MCF 10A (cell line): ENCODE measurements at regions not wholly inside any gene's neighbourhood (a gene's known extent, or its start where the extent isn't known, plus 50 kb on each side); places are given as distances from the start of the nearest gene placed in this dataset.

Experiments
- BruUV-seq: library from RNA; stranded (reverse); fragments of 400-500 nt; replicated peaks from 2 replicates; lab custom pipeline; 2021; lab: Mats Ljungman, UMichigan
- CTCF ChIA-PET: fragments of 300-600 bp; sonication (Branson Sonifier 250); formaldehyde crosslinking; extraction: SDS; loops from one replicate; lab custom pipeline; 2021; ENCODE audit warnings: antibody characterized with exemption, inconsistent platforms; lab: Yijun Ruan, JAX
- POLR2A ChIA-PET: fragments of 300-600, 350-650 bp; sonication (Branson Sonifier 250); formaldehyde crosslinking; extraction: SDS; loops from one replicate; lab custom pipeline; 2020; ENCODE audit warnings: antibody characterized with exemption, inconsistent platforms; lab: Yijun Ruan, JAX
- DNase-seq: peaks from one replicate; pipeline ENCODE4 v3.0.0-alpha.2; 2018; ENCODE audit not compliant: unreplicated experiment
- H3K27ac Mint-ChIP-seq: one replicate; pipeline ENCODE4 v1.8.0; 2022; ENCODE audit warnings: mild to moderate bottlenecking, low read depth, mixed read lengths; ENCODE audit not compliant: unreplicated experiment
- H3K27me3 Mint-ChIP-seq: one replicate; pipeline ENCODE4 v1.8.0; 2022; ENCODE audit warnings: mixed read lengths; ENCODE audit not compliant: insufficient read depth, unreplicated experiment
- H3K36me3 Mint-ChIP-seq: one replicate; pipeline ENCODE4 v1.8.0; 2022; ENCODE audit warnings: mild to moderate bottlenecking, moderate library complexity, mixed read lengths; ENCODE audit not compliant: insufficient read depth, unreplicated experiment
- H3K4me1 Mint-ChIP-seq: one replicate; pipeline ENCODE4 v1.8.0; 2022; ENCODE audit warnings: mixed read lengths; ENCODE audit not compliant: insufficient read depth, unreplicated experiment
- H3K4me3 Mint-ChIP-seq: one replicate; pipeline ENCODE4 v1.8.0; 2022; ENCODE audit warnings: mild to moderate bottlenecking, moderate library complexity, mixed read lengths; ENCODE audit not compliant: unreplicated experiment
- H3K9me3 Mint-ChIP-seq: one replicate; pipeline ENCODE4 v1.8.0; 2022; ENCODE audit warnings: mixed read lengths; ENCODE audit not compliant: unreplicated experiment
- intact Hi-C: fragments of 100-400 bp; cut with micrococcal nuclease; formaldehyde crosslinking; loops from 2 replicates; pipeline ENCODE4 v1.14.1; 2022
- TF ChIP-seq, protein P1 (sequence below): fragments of 200-600 bp; IDR thresholded peaks from one replicate; pipeline ENCODE4 v1.8.0; 2022; ENCODE audit warnings: antibody characterized with exemption, mild to moderate bottlenecking; ENCODE audit not compliant: unreplicated experiment

GRCh38 chr2:121031568-121032340 lies 253.2 kb downstream of the TFCP2L1 start:
- CTCF ChIA-PET, result interaction anchor here (1.5 kb wide), 1 partner anchor 48 kb away, joined by 3 read pairs; no protein-coding TSS in a partner anchor
- intact Hi-C loops, result no loop called here
- Mint-ChIP-seq H3K27ac (no peak overlapping the region), H3K36me3 (no peaks in the 10 kb centered on the region), H3K27me3 (peaks cover 70% of the 10 kb centered on the region), H3K4me3 (no peak overlapping the region), H3K9me3 (no peaks in the 10 kb centered on the region), H3K4me1 (no peaks in the 10 kb centered on the region)
- no TSS peak for BruUV-seq
- POLR2A ChIA-PET, result no interaction called here
- TF ChIP-seq, protein P1, sequence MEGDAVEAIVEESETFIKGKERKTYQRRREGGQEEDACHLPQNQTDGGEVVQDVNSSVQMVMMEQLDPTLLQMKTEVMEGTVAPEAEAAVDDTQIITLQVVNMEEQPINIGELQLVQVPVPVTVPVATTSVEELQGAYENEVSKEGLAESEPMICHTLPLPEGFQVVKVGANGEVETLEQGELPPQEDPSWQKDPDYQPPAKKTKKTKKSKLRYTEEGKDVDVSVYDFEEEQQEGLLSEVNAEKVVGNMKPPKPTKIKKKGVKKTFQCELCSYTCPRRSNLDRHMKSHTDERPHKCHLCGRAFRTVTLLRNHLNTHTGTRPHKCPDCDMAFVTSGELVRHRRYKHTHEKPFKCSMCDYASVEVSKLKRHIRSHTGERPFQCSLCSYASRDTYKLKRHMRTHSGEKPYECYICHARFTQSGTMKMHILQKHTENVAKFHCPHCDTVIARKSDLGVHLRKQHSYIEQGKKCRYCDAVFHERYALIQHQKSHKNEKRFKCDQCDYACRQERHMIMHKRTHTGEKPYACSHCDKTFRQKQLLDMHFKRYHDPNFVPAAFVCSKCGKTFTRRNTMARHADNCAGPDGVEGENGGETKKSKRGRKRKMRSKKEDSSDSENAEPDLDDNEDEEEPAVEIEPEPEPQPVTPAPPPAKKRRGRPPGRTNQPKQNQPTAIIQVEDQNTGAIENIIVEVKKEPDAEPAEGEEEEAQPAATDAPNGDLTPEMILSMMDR, result no peak
- no peak for DNase-seq

GRCh38 chr2:121033461-121033996 lies 251.5 kb downstream of the TFCP2L1 start:
- ChIA-PET CTCF (interaction anchor here (0.5 kb wide), 1 partner anchor 353 kb away, joined by 3 read pairs; no protein-coding TSS in a partner anchor), POLR2A (interaction anchor here (1.1 kb wide), 1 partner anchor 27 kb away, joined by 3 read pairs; no protein-coding TSS in a partner anchor)
- TF ChIP-seq, protein P1, result no peak
- H3K4me1 Mint-ChIP-seq, result no peaks in the 10 kb centered on the region
- BruUV-seq, result no TSS peak
- intact Hi-C loops, result no loop called here
- H3K27ac Mint-ChIP-seq, result no peak overlapping the region
- H3K9me3 Mint-ChIP-seq, result no peaks in the 10 kb centered on the region
- H3K4me3 Mint-ChIP-seq, result no peak overlapping the region
- no peak for DNase-seq
- H3K27me3 Mint-ChIP-seq, result peaks cover 62% of the 10 kb centered on the region
- H3K36me3 Mint-ChIP-seq, result no peaks in the 10 kb centered on the region

DNA sequence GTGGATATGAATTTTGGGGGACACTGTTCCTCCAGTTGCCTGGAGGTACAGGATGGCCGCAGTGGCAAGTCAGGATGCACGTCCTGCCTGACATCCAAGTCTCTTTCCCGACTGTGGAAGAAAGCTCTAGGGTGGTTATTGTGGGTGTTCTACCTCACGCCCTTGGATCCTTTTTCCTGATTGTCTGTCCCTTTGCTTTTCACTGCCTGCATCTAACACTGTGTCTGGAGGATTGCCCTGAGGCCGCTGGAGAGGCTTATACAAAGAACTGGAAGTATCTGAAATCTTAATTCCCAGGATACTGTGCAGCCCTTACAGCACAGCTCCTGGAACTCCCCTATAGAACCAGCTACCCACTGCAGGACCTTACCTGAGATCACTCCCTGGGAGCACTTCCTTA lies 250.5 kb downstream of the TFCP2L1 start:
- CTCF ChIA-PET, result no interaction called here

GRCh38 chr2:121036226-121036692 lies 248.7 kb downstream of the TFCP2L1 start:
- POLR2A ChIA-PET, result no interaction called here
- H3K4me1 Mint-ChIP-seq, result peaks cover 7% of the 10 kb centered on the region
- DNase-seq, result no peak

More for the DNA sequence above, 250.5 kb downstream of the TFCP2L1 start:
- H3K4me3 Mint-ChIP-seq, result no peak overlapping the region
- peaks cover 51% of the 10 kb centered on the region for H3K27me3 Mint-ChIP-seq
- intact Hi-C loops, result no loop called here
- POLR2A ChIA-PET, result no interaction called here
- TF ChIP-seq, protein P1, result no peak
- H3K36me3 Mint-ChIP-seq, result no peaks in the 10 kb centered on the region
- no peaks in the 10 kb centered on the region for H3K9me3 Mint-ChIP-seq
- H3K27ac Mint-ChIP-seq, result no peak overlapping the region
- BruUV-seq, result no TSS peak
- peaks cover 7% of the 10 kb centered on the region for H3K4me1 Mint-ChIP-seq
- DNase-seq, result no peak

More at GRCh38 chr2:121036226-121036692, 248.7 kb downstream of the TFCP2L1 start:
- no peaks in the 10 kb centered on the region for H3K36me3 Mint-ChIP-seq
- intact Hi-C loops, result no loop called here
- H3K9me3 Mint-ChIP-seq, result no peaks in the 10 kb centered on the region
- H3K27me3 Mint-ChIP-seq, result peaks cover 34% of the 10 kb centered on the region
- TF ChIP-seq, protein P1, result no peak
- no peak overlapping the region for H3K4me3 Mint-ChIP-seq
- no TSS peak for BruUV-seq
- CTCF ChIA-PET, result interaction anchor here (1.3 kb wide), 1 partner anchor 9 kb away, joined by 3 read pairs; no protein-coding TSS in a partner anchor
- no peak overlapping the region for H3K27ac Mint-ChIP-seq
